ENCODE measurements at regions not wholly inside any gene's neighbourhood (a gene's known extent, or its start where the extent isn't known, plus 50 kb on each side); places are given as distances from the start of the nearest gene placed in this dataset.

DNA sequence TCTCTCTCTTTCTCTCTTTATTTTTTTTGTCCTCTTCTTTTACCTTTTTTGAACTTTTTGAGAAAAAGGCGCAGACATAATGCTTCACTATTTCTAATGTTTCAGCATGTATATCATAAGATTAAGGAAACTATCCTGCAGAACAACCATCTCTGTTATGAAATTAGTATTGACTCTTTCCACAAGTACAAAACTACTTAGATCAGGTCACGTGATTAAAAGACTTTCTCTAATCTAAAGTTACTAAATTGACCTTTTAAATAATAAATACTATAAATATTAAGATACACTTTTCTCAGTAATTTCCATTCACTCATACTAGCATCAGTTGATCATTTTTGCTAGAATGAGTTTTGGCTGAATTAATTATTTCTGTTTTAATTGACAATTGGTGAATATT is 844.5 kb upstream of the LRFN5 start:
- no peak for DNase-seq (ENCODE audit: low read depth)
- no peak for TF ChIP-seq CTCF (IDR thresholded peaks at IDR 0.05; ENCODE audit: low read length, missing control alignments)

DNA sequence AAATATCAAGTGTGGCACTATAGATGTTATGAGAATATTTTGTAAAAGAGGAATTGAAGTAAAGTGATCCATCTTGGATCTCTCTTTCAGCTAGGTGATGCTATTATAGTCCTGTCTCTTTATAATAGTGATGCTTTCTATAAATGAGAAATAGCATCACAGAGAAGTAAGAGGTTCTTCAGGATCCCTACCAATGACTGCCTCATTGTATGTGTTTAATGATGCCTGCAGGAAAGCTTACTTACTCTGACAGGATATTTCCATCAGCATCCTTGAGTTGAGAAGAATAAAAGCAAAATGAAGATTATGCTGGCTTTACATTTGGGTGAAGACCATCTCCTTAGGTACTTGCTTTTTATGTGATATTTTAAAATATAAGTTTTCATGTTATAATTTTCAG is 846.0 kb upstream of the LRFN5 start:
- H3K4me3 ChIP-seq (replicated peaks; ENCODE audit: low read depth, low read length) = no peak overlapping the region
- DNase-seq (ENCODE audit: low read depth) = no peak
- TF ChIP-seq CTCF (IDR thresholded peaks at IDR 0.05; ENCODE audit: low read length, missing control alignments) = no peak

More for the DNA sequence above, 844.5 kb upstream of the LRFN5 start:
- H3K4me3 ChIP-seq (replicated peaks; ENCODE audit: low read depth, low read length) = no peak overlapping the region

GRCh38 chr14:40758076-40758475 is 848.6 kb upstream of the LRFN5 start:
- no peak overlapping the region for H3K4me3 ChIP-seq (replicated peaks; ENCODE audit: low read depth, low read length)
- DNase-seq (ENCODE audit: low read depth) = no peak
- no peak for TF ChIP-seq CTCF (IDR thresholded peaks at IDR 0.05; ENCODE audit: low read length, missing control alignments)

- no peak for DNase-seq (ENCODE audit: low read depth)
- H3K4me3 ChIP-seq (replicated peaks; ENCODE audit: low read depth, low read length) = no peak overlapping the region
- no peak for TF ChIP-seq CTCF (IDR thresholded peaks at IDR 0.05; ENCODE audit: low read length, missing control alignments)
These were observed 849.2 kb upstream of the LRFN5 start for GRCh38 chr14:40757376-40757950.

- no peak for DNase-seq (ENCODE audit: low read depth)
- no peak for TF ChIP-seq CTCF (IDR thresholded peaks at IDR 0.05; ENCODE audit: low read length, missing control alignments)
- no peak overlapping the region for H3K4me3 ChIP-seq (replicated peaks; ENCODE audit: low read depth, low read length)
These were observed 873.5 kb upstream of the LRFN5 start for GRCh38 chr14:40733206-40733605.

GRCh38 chr14:40727107-40727506 is 879.6 kb upstream of the LRFN5 start:
- no peak for TF ChIP-seq CTCF (IDR thresholded peaks at IDR 0.05; ENCODE audit: low read length, missing control alignments)
- DNase-seq (ENCODE audit: low read depth) = no peak
- no peak overlapping the region for H3K4me3 ChIP-seq (replicated peaks; ENCODE audit: low read depth, low read length)

DNA sequence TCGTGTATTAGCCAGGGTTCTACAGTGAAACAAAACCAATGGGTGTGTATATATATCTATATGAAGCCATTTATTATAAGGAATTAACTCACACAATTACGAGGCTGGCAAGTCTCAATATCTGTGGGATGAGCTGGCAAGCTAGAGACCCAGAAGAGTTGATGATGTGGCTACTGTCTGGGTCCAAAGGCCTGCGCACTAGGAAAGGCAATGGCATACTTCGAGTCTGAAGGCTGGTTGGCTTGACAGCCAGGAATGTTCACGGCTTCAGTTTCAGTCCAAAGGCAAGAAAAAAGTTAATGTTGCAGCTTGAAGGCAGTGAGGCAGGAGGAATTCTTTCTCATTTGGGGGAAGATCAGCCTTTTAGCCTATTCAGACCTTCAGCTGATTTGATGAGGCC is 893.3 kb upstream of the LRFN5 start:
- no peak overlapping the region for H3K4me3 ChIP-seq (replicated peaks; ENCODE audit: low read depth, low read length)
- no peak for TF ChIP-seq CTCF (IDR thresholded peaks at IDR 0.05; ENCODE audit: low read length, missing control alignments)
- DNase-seq (ENCODE audit: low read depth) = no peak
